ENCODE measurements at regions not wholly inside any gene's neighbourhood (a gene's known extent, or its start where the extent isn't known, plus 50 kb on each side); places are given as distances from the start of the nearest gene placed in this dataset.

- no peak for FAIRE-seq
- DNase-seq (ENCODE audit: insufficient read length, low spot score): peak; percentile 43
These were observed 242.6 kb downstream of the AUH start for GRCh38 chr9:91119142-91119541.

- FAIRE-seq (peak; percentile 76), DNase-seq (ENCODE audit: insufficient read length, low spot score) (peak; percentile 33)
These were observed 242.0 kb downstream of the AUH start for GRCh38 chr9:91119679-91120078.

GRCh38 chr9:91120200-91120599 lies 241.5 kb downstream of the AUH start:
- no peak for FAIRE-seq
- no peak for DNase-seq (ENCODE audit: insufficient read length, low spot score)

- DNase-seq (ENCODE audit: insufficient read length, low spot score) (no peak), FAIRE-seq (no peak)
These were observed 239.0 kb downstream of the AUH start for GRCh38 chr9:91122755-91123154.

- FAIRE-seq (no peak), DNase-seq (ENCODE audit: insufficient read length, low spot score) (peak; percentile 20)
These were observed 234.8 kb downstream of the AUH start for GRCh38 chr9:91126761-91127445.

GRCh38 chr9:91127653-91128052 lies 234.1 kb downstream of the AUH start:
- DNase-seq (ENCODE audit: insufficient read length, low spot score): no peak
- no peak for FAIRE-seq

- no peak for FAIRE-seq
- DNase-seq (ENCODE audit: insufficient read length, low spot score): no peak
These were observed 230.9 kb downstream of the AUH start for GRCh38 chr9:91130796-91131318.

GRCh38 chr9:91131433-91131839 lies 230.3 kb downstream of the AUH start:
- FAIRE-seq: peak; percentile 9
- peak; percentile 75 for DNase-seq (ENCODE audit: insufficient read length, low spot score)

GRCh38 chr9:91132576-91133073 lies 229.1 kb downstream of the AUH start:
- no peak for DNase-seq (ENCODE audit: insufficient read length, low spot score)
- no peak for FAIRE-seq

- DNase-seq (ENCODE audit: insufficient read length, low spot score): no peak
- no peak for FAIRE-seq
These were observed 227.1 kb downstream of the AUH start for GRCh38 chr9:91134608-91135007.

GRCh38 chr9:91137391-91137790 lies 224.3 kb downstream of the AUH start:
- DNase-seq (ENCODE audit: insufficient read length, low spot score): no peak
- no peak for FAIRE-seq

GRCh38 chr9:91138760-91139159 lies 223.0 kb downstream of the AUH start:
- no peak for FAIRE-seq
- no peak for DNase-seq (ENCODE audit: insufficient read length, low spot score)

GRCh38 chr9:91141407-91141965 lies 220.2 kb downstream of the AUH start:
- no peak for FAIRE-seq
- DNase-seq (ENCODE audit: insufficient read length, low spot score): no peak

GRCh38 chr9:91143162-91143561 lies 218.6 kb downstream of the AUH start:
- FAIRE-seq: no peak
- DNase-seq (ENCODE audit: insufficient read length, low spot score): no peak

GRCh38 chr9:91143642-91144041 lies 218.1 kb downstream of the AUH start:
- no peak for DNase-seq (ENCODE audit: insufficient read length, low spot score)

GRCh38 chr9:91144769-91145168 lies 216.9 kb downstream of the AUH start:
- no peak for FAIRE-seq
- no peak for DNase-seq (ENCODE audit: insufficient read length, low spot score)

More at GRCh38 chr9:91143642-91144041, 218.1 kb downstream of the AUH start:
- no peak for FAIRE-seq

GRCh38 chr9:91145496-91145895 lies 216.2 kb downstream of the AUH start:
- no peak for DNase-seq (ENCODE audit: insufficient read length, low spot score)
- no peak for FAIRE-seq

- FAIRE-seq: no peak
These were observed 215.2 kb downstream of the AUH start for GRCh38 chr9:91146391-91147019.

GRCh38 chr9:91147079-91147708 lies 214.5 kb downstream of the AUH start:
- FAIRE-seq (no peak), DNase-seq (ENCODE audit: insufficient read length, low spot score) (no peak)

More at GRCh38 chr9:91146391-91147019, 215.2 kb downstream of the AUH start:
- no peak for DNase-seq (ENCODE audit: insufficient read length, low spot score)

GRCh38 chr9:91148306-91148705 lies 213.4 kb downstream of the AUH start:
- FAIRE-seq: no peak
- DNase-seq (ENCODE audit: insufficient read length, low spot score): no peak
